Panc1 (cell line): ENCODE measurements at regions not wholly inside any gene's neighbourhood (a gene's known extent, or its start where the extent isn't known, plus 50 kb on each side); places are given as distances from the start of the nearest gene placed in this dataset.

Experiments used
- POLR2AphosphoS5 ChIP-seq: IDR thresholded peaks from 2 replicates; pipeline ENCODE4 v1.6.1; 2012; ENCODE audit warnings: mild to moderate bottlenecking, low read depth, low read length, moderate library complexity
- REST ChIP-seq, 2 experiments: IDR thresholded peaks; 2 replicates each; pipeline ENCODE4 v1.6.1; 2011 to 2012; ENCODE audit warnings: low read depth in 2 of 2, control low read depth in 1 of 2, low read length in 1 of 2, mild to moderate bottlenecking in 1 of 2, moderate library complexity in 1 of 2; ENCODE audit not compliant: insufficient read depth in 1 of 2
- SIN3A ChIP-seq: IDR thresholded peaks from 2 replicates; pipeline ENCODE4 v1.6.1; 2012; ENCODE audit warnings: low read depth, mild to moderate bottlenecking, low read length, moderate library complexity, borderline replicate concordance; ENCODE audit not compliant: insufficient read depth
- TCF7L2 ChIP-seq: IDR thresholded peaks from 2 replicates; pipeline ENCODE4 v1.6.1; 2011; ENCODE audit warnings: mild to moderate bottlenecking, low read depth, low read length, inconsistent platforms
- TF ChIP-seq, protein P1 (sequence below): fragments of 450-650 bp; IDR thresholded peaks from 2 replicates; pipeline ENCODE4 v1.5.1; 2017; ENCODE audit warnings: mild to moderate bottlenecking

DNA sequence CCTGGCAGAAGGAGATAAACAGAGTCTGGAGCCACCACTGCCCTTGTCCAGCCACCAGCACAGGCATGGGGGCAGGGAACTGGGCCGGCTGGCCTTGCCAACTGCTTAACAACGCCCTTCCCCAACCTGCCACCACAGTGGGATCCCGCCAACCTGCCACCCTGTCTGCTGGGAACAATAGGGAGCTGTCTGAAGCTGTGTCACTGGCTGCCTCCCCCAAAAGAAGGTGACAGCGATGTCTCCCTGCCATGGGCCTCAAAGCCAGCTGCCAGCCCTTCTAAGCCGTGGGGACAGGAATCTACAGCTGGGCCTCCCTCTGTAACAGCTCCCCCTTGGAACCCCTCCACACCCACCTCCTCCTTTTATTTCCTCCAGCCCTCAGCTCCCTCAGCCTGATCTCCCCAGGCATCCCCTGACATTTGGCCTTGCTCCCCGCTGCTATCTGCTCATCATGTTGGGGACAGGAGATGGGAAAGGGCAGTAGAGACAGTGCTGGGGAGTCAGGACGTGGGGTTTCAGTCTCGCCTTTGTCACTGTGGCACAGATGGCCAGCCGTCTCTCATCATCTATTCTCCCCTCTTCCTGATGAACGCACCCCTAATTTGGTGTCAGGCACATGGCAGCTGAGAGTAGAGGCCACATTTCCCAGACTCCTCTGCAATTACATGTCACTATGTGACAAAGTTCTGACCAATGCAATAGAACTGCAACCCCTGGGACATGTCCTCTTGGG, 51.3 kb upstream of the PRDM11 start:
- TF ChIP-seq SIN3A (no peak), POLR2AphosphoS5 (no peak), REST (IDR thresholded peaks at IDR 0.05; ENCODE audit: insufficient read depth in 1 of 2, low read depth in 2 of 2, low read length in 1 of 2) (no peak), TCF7L2 (no peak)
- TF ChIP-seq, protein P1, sequence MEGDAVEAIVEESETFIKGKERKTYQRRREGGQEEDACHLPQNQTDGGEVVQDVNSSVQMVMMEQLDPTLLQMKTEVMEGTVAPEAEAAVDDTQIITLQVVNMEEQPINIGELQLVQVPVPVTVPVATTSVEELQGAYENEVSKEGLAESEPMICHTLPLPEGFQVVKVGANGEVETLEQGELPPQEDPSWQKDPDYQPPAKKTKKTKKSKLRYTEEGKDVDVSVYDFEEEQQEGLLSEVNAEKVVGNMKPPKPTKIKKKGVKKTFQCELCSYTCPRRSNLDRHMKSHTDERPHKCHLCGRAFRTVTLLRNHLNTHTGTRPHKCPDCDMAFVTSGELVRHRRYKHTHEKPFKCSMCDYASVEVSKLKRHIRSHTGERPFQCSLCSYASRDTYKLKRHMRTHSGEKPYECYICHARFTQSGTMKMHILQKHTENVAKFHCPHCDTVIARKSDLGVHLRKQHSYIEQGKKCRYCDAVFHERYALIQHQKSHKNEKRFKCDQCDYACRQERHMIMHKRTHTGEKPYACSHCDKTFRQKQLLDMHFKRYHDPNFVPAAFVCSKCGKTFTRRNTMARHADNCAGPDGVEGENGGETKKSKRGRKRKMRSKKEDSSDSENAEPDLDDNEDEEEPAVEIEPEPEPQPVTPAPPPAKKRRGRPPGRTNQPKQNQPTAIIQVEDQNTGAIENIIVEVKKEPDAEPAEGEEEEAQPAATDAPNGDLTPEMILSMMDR = no peak
